ENCODE measurements at regions not wholly inside any gene's neighbourhood (a gene's known extent, or its start where the extent isn't known, plus 50 kb on each side); places are given as distances from the start of the nearest gene placed in this dataset.

- Histone ChIP-seq H3K4me1 (peaks cover 5 to 34% of the 10 kb centered on the region in 2 donors), H3K4me3 (no peak overlapping the region), H3K9me3 (peaks cover 0 to 6% of the 10 kb centered on the region in 2 donors), H3K27ac (peak overlapping the region; percentile 88 to 89), H3K36me3 (no peaks in the 10 kb centered on the region), H3K27me3 (no peaks in the 10 kb centered on the region)
- no peak for TF ChIP-seq CTCF (IDR thresholded peaks at IDR 0.05)
- no peak for DNase-seq (ENCODE audit: low spot score in 2 of 2)
- intact Hi-C loops (cut with DNase I) = no loop called here
Observed at GRCh38 chr7:116351966-116352365, 141.6 kb downstream of the TES start.

- no peaks in the 10 kb centered on the region for H3K27me3 ChIP-seq
- no peaks in the 10 kb centered on the region for H3K9me3 ChIP-seq
- no peaks in the 10 kb centered on the region for H3K36me3 ChIP-seq
- peaks cover 5 to 48% of the 10 kb centered on the region in 2 donors for H3K4me1 ChIP-seq
- no peak for TF ChIP-seq CTCF (IDR thresholded peaks at IDR 0.05)
- intact Hi-C loops (cut with DNase I) = loop anchor here (2.0 kb wide), 2 partner anchors 81 to 145 kb away; partner anchors contain the start of gene CAV2
- H3K27ac ChIP-seq = peak overlapping the region; percentile 88 to 89
- H3K4me3 ChIP-seq = no peak overlapping the region
- DNase-seq (ENCODE audit: low spot score in 2 of 2) = peak in 1 of 2 donors; percentile 83
Observed at GRCh38 chr7:116353647-116354046, 143.3 kb downstream of the TES start.

GRCh38 chr7:116354171-116354545, 143.8 kb downstream of the TES start:
- peak in 1 of 2 donors; percentile 72 for DNase-seq (ENCODE audit: low spot score in 2 of 2)
- intact Hi-C loops (cut with DNase I) = loop anchor here (2.0 kb wide), 2 partner anchors 81 to 145 kb away; partner anchors contain the start of gene CAV2

GRCh38 chr7:116354546-116355423, 144.4 kb downstream of the TES start:
- no peaks in the 10 kb centered on the region for H3K36me3 ChIP-seq
- H3K9me3 ChIP-seq = no peaks in the 10 kb centered on the region
- no peaks in the 10 kb centered on the region for H3K27me3 ChIP-seq
- peak overlapping the region; percentile 88 to 89 for H3K27ac ChIP-seq
- H3K4me3 ChIP-seq = peak overlapping the region; percentile 39 to 53
- TF ChIP-seq CTCF (IDR thresholded peaks at IDR 0.05) = no peak
- peaks cover 5 to 48% of the 10 kb centered on the region in 2 donors for H3K4me1 ChIP-seq
- intact Hi-C loops (cut with DNase I) = loop anchor here (2.0 to 5.0 kb wide), 5 partner anchors 37 to 228 kb away; partner anchors contain the start of gene CAV2
- peak in 1 of 2 donors; percentile 86 for DNase-seq (ENCODE audit: low spot score in 2 of 2)

More at GRCh38 chr7:116354171-116354545, 143.8 kb downstream of the TES start:
- no peak for TF ChIP-seq CTCF (IDR thresholded peaks at IDR 0.05)
- peak overlapping the region; percentile 39 to 53 for H3K4me3 ChIP-seq
- H3K27me3 ChIP-seq = no peaks in the 10 kb centered on the region
- H3K4me1 ChIP-seq = peaks cover 5 to 48% of the 10 kb centered on the region in 2 donors
- peak overlapping the region; percentile 88 to 89 for H3K27ac ChIP-seq
- H3K9me3 ChIP-seq = no peaks in the 10 kb centered on the region
- H3K36me3 ChIP-seq = no peaks in the 10 kb centered on the region

GRCh38 chr7:116355424-116355765, 144.1 kb upstream of the CAV2 start:
- Histone ChIP-seq H3K4me3 (peak overlapping the region; percentile 39 to 53), H3K27me3 (no peaks in the 10 kb centered on the region), H3K27ac (peak overlapping the region; percentile 88 to 89), H3K9me3 (no peaks in the 10 kb centered on the region), H3K4me1 (peaks cover 5 to 48% of the 10 kb centered on the region in 2 donors), H3K36me3 (no peaks in the 10 kb centered on the region)
- no peak for DNase-seq (ENCODE audit: low spot score in 2 of 2)
- intact Hi-C loops (cut with DNase I) = loop anchor here (2.0 to 5.0 kb wide), 5 partner anchors 38 to 227 kb away; partner anchors contain the start of gene CAV2
- no peak for TF ChIP-seq CTCF (IDR thresholded peaks at IDR 0.05)
